Breast epithelium (tissue), 3 donors: ENCODE measurements at regions not wholly inside any gene's neighbourhood (a gene's known extent, or its start where the extent isn't known, plus 50 kb on each side); places are given as distances from the start of the nearest gene placed in this dataset.

ENCODE experiments used
- CTCF ChIP-seq, 3 donors: fragments of 450-650 bp; IDR thresholded peaks; one replicate each; pipeline ENCODE4 v1.5.1; 2016 to 2017; ENCODE audit warnings: antibody characterized with exemption in 3 of 3, mild to moderate bottlenecking in 3 of 3, moderate library complexity in 3 of 3
- POLR2A ChIP-seq: fragments of 450-650 bp; IDR thresholded peaks from one replicate; pipeline ENCODE4 v1.6.1; 2016; ENCODE audit warnings: antibody characterized with exemption, mild to moderate bottlenecking, moderate library complexity
- POLR2AphosphoS5 ChIP-seq, 3 donors: sonication (generic); formaldehyde crosslinking; IDR thresholded peaks; one replicate each; pipeline ENCODE4 v1.6.1; 2017; ENCODE audit warnings: antibody characterized with exemption in 3 of 3

GRCh38 chr6:85975957-85976356 lies 333.3 kb upstream of the SYNCRIP start:
- no peak for TF ChIP-seq POLR2A
- TF ChIP-seq CTCF (IDR thresholded peaks at IDR 0.05): no peak
- TF ChIP-seq POLR2AphosphoS5 (IDR thresholded peaks at IDR 0.05): no peak
